MM.1S (cell line): ENCODE measurements at regions not wholly inside any gene's neighbourhood (a gene's known extent, or its start where the extent isn't known, plus 50 kb on each side); places are given as distances from the start of the nearest gene placed in this dataset.

ENCODE experiments used
- DNase-seq: peaks from one replicate; pipeline ENCODE4 v3.0.0-alpha.2; 2015
- H2AFZ ChIP-seq: fragments of 300-600 bp; sonication (generic); 2 replicates; pipeline ENCODE4 v1.6.0; 2016; ENCODE audit warnings: antibody characterized with exemption, low read length
- H3F3A ChIP-seq: fragments of 300-600 bp; sonication (generic); 2 replicates; pipeline ENCODE4 v1.6.1; 2016; ENCODE audit warnings: mild to moderate bottlenecking, antibody characterized with exemption, low read length, moderate library complexity, mixed read lengths; ENCODE audit not compliant: insufficient read depth
- H3K27ac ChIP-seq: fragments of 300-600 bp; sonication (generic); 2 replicates; pipeline ENCODE4 v1.5.1; 2016; ENCODE audit warnings: mild to moderate bottlenecking, low read length
- H3K27me3 ChIP-seq: fragments of 300-600 bp; sonication (generic); replicated peaks from 2 replicates; pipeline ENCODE4 v1.6.0; 2016; ENCODE audit warnings: low read length; ENCODE audit not compliant: insufficient read depth
- H3K36me3 ChIP-seq: fragments of 300-600 bp; sonication (generic); replicated peaks from 2 replicates; pipeline ENCODE4 v1.6.1; 2016; ENCODE audit warnings: mild to moderate bottlenecking, low read length, mixed read lengths; ENCODE audit not compliant: insufficient read depth
- H3K4me1 ChIP-seq: fragments of 300-600 bp; sonication (generic); 2 replicates; pipeline ENCODE4 v1.6.1; 2016; ENCODE audit warnings: low read length, mixed read lengths
- H3K4me2 ChIP-seq: fragments of 300-600 bp; sonication (generic); 2 replicates; pipeline ENCODE4 v1.6.0; 2016; ENCODE audit warnings: low read depth, low read length
- H3K4me3 ChIP-seq: fragments of 300-600 bp; sonication (generic); 2 replicates; pipeline ENCODE4 v1.5.1; 2016; ENCODE audit warnings: low read length, mixed read lengths
- H3K79me2 ChIP-seq: fragments of 300-600 bp; sonication (generic); 2 replicates; pipeline ENCODE4 v1.6.1; 2016; ENCODE audit warnings: mixed run types, low read length, mixed read lengths
- H3K9ac ChIP-seq: fragments of 300-600 bp; sonication (generic); 2 replicates; pipeline ENCODE4 v1.6.1; 2016; ENCODE audit warnings: low read length, mixed read lengths
- H3K9me2 ChIP-seq: fragments of 300-600 bp; sonication (generic); replicated peaks from 2 replicates; pipeline ENCODE4 v1.6.1; 2016; ENCODE audit warnings: mild to moderate bottlenecking, low read length, mixed read lengths; ENCODE audit not compliant: insufficient read depth
- H3K9me3 ChIP-seq: fragments of 300-600 bp; sonication (generic); replicated peaks from 2 replicates; pipeline ENCODE4 v1.6.1; 2016; ENCODE audit warnings: mild to moderate bottlenecking, low read length, mixed read lengths; ENCODE audit not compliant: insufficient read depth
- H4K20me1 ChIP-seq: fragments of 300-600 bp; sonication (generic); 2 replicates; pipeline ENCODE4 v1.6.1; 2016; ENCODE audit warnings: mild to moderate bottlenecking, low read length, moderate library complexity, mixed read lengths; ENCODE audit not compliant: insufficient read depth
- CTCF ChIP-seq: fragments of 300-600 bp; sonication (generic); IDR thresholded peaks from 2 replicates; pipeline ENCODE4 v1.5.1; 2016; ENCODE audit warnings: antibody characterized with exemption, low read length, mixed read lengths
- EZH2 ChIP-seq: fragments of 300-600 bp; sonication (generic); optimal IDR thresholded peaks from 2 replicates; pipeline ENCODE3; 2017; ENCODE audit warnings: low read depth, mild to moderate bottlenecking, antibody characterized with exemption, low read length, mixed read lengths
- EZH2phosphoT487 ChIP-seq: fragments of 300-600 bp; sonication (generic); IDR thresholded peaks from 2 replicates; pipeline ENCODE4 v1.6.1; 2018; ENCODE audit warnings: antibody characterized with exemption, low read length

GRCh38 chr2:163420604-163421003 lies 315.2 kb downstream of the FIGN start:
- TF ChIP-seq CTCF (no peak), EZH2 (no peak), EZH2phosphoT487 (no peak)
- no peak for DNase-seq
- H3K9ac ChIP-seq: no peak overlapping the region
- no peaks in the 10 kb centered on the region for H3K36me3 ChIP-seq
- no peaks in the 10 kb centered on the region for H4K20me1 ChIP-seq
- H3K79me2 ChIP-seq: no peaks in the 10 kb centered on the region
- no peaks in the 10 kb centered on the region for H3F3A ChIP-seq
- no peaks in the 10 kb centered on the region for H3K9me2 ChIP-seq
- H3K4me3 ChIP-seq: no peak overlapping the region
- no peak overlapping the region for H3K4me2 ChIP-seq
- no peak overlapping the region for H3K27ac ChIP-seq
- no peaks in the 10 kb centered on the region for H3K9me3 ChIP-seq
- no peak overlapping the region for H2AFZ ChIP-seq
- no peaks in the 10 kb centered on the region for H3K27me3 ChIP-seq
- H3K4me1 ChIP-seq: peaks cover 4% of the 10 kb centered on the region; the same call in 1 of the 2 replicates

GRCh38 chr2:163419000-163419830 lies 316.6 kb downstream of the FIGN start:
- no peak overlapping the region for H2AFZ ChIP-seq
- H3K9me3 ChIP-seq: no peaks in the 10 kb centered on the region
- TF ChIP-seq EZH2 (no peak), CTCF (no peak), EZH2phosphoT487 (no peak)
- H3K4me2 ChIP-seq: no peak overlapping the region
- H3K27ac ChIP-seq: no peak overlapping the region
- H3K27me3 ChIP-seq: no peaks in the 10 kb centered on the region
- H3K36me3 ChIP-seq: no peaks in the 10 kb centered on the region
- H3K4me1 ChIP-seq: peaks cover 4% of the 10 kb centered on the region; the same call in 1 of the 2 replicates
- no peaks in the 10 kb centered on the region for H3F3A ChIP-seq
- H3K9me2 ChIP-seq: no peaks in the 10 kb centered on the region
- no peak overlapping the region for H3K4me3 ChIP-seq
- H3K79me2 ChIP-seq: no peaks in the 10 kb centered on the region
- no peaks in the 10 kb centered on the region for H4K20me1 ChIP-seq
- H3K9ac ChIP-seq: no peak overlapping the region
- no peak for DNase-seq

- Histone ChIP-seq H3K4me1 (peaks cover 4% of the 10 kb centered on the region; the same call in 1 of the 2 replicates), H3K36me3 (no peaks in the 10 kb centered on the region), H4K20me1 (no peaks in the 10 kb centered on the region), H3K4me2 (no peak overlapping the region; the same call in 1 of the 2 replicates), H3F3A (no peaks in the 10 kb centered on the region), H3K9me3 (no peaks in the 10 kb centered on the region), H3K9me2 (no peaks in the 10 kb centered on the region), H3K79me2 (no peaks in the 10 kb centered on the region), H3K4me3 (no peak overlapping the region), H3K9ac (no peak overlapping the region), H2AFZ (no peak overlapping the region), H3K27me3 (no peaks in the 10 kb centered on the region), H3K27ac (no peak overlapping the region)
- DNase-seq: no peak
- TF ChIP-seq EZH2phosphoT487: no peak
Observed at GRCh38 chr2:163417596-163418337, 318.0 kb downstream of the FIGN start.

- H3K4me1 ChIP-seq: peaks cover 4% of the 10 kb centered on the region; the same call in 1 of the 2 replicates
- H3K9ac ChIP-seq: no peak overlapping the region
- no peak overlapping the region for H3K4me3 ChIP-seq
- no peak for DNase-seq
- H3K27me3 ChIP-seq: no peaks in the 10 kb centered on the region
- H3K36me3 ChIP-seq: no peaks in the 10 kb centered on the region
- H3K9me2 ChIP-seq: no peaks in the 10 kb centered on the region
- H3K27ac ChIP-seq: no peak overlapping the region
- no peaks in the 10 kb centered on the region for H4K20me1 ChIP-seq
- no peak overlapping the region for H2AFZ ChIP-seq
- no peaks in the 10 kb centered on the region for H3K79me2 ChIP-seq
- H3K4me2 ChIP-seq: no peak overlapping the region
- H3K9me3 ChIP-seq: no peaks in the 10 kb centered on the region
- TF ChIP-seq EZH2phosphoT487 (no peak), CTCF (no peak)
- no peaks in the 10 kb centered on the region for H3F3A ChIP-seq
Observed at GRCh38 chr2:163414121-163414520, 321.7 kb downstream of the FIGN start.
